Activated T-cell treated with anti-CD3 and anti-CD28 coated beads, Interleukin-2, amount 50 U/mL, for 24 hours (primary cell): ENCODE measurements at regions not wholly inside any gene's neighbourhood (a gene's known extent, or its start where the extent isn't known, plus 50 kb on each side); places are given as distances from the start of the nearest gene placed in this dataset.
A peak's percentile ranks its signal among the peaks of the same experiment; 100 is the strongest.

Experiments
- DNase-seq: peaks from one replicate; pipeline ENCODE4 v3.0.0-alpha.2; 2020
- H3K27ac Mint-ChIP-seq: 2 replicates; pipeline ENCODE4 v1.8.0; 2020; ENCODE audit warnings: mild to moderate bottlenecking, mixed read lengths
- H3K27me3 Mint-ChIP-seq: 2 replicates; pipeline ENCODE4 v1.8.0; 2020; ENCODE audit warnings: mixed read lengths
- H3K36me3 Mint-ChIP-seq: 2 replicates; pipeline ENCODE4 v1.8.0; 2020; ENCODE audit warnings: low read depth, mixed read lengths
- H3K4me1 Mint-ChIP-seq: 2 replicates; pipeline ENCODE4 v1.8.0; 2020; ENCODE audit warnings: low read depth, mixed read lengths
- H3K4me3 Mint-ChIP-seq: 2 replicates; pipeline ENCODE4 v1.8.0; 2020; ENCODE audit warnings: mild to moderate bottlenecking, moderate library complexity, mixed read lengths
- H3K9me3 Mint-ChIP-seq: 2 replicates; pipeline ENCODE4 v1.8.0; 2020; ENCODE audit warnings: mixed read lengths

GRCh38 chr13:73782450-73783449, 351.5 kb downstream of the KLF12 start:
- no peak overlapping the region for H3K4me3 Mint-ChIP-seq
- H3K4me1 Mint-ChIP-seq: peaks cover 34% of the 10 kb centered on the region
- H3K36me3 Mint-ChIP-seq: peaks cover 49% of the 10 kb centered on the region
- no peak for DNase-seq
- no peak overlapping the region for H3K27ac Mint-ChIP-seq
- no peaks in the 10 kb centered on the region for H3K27me3 Mint-ChIP-seq
- peaks cover 5% of the 10 kb centered on the region for H3K9me3 Mint-ChIP-seq

- no peaks in the 10 kb centered on the region for H3K27me3 Mint-ChIP-seq
- peaks cover 59% of the 10 kb centered on the region for H3K36me3 Mint-ChIP-seq
- no peak overlapping the region for H3K4me3 Mint-ChIP-seq
- H3K27ac Mint-ChIP-seq: no peak overlapping the region
- H3K4me1 Mint-ChIP-seq: peaks cover 40% of the 10 kb centered on the region
- no peak for DNase-seq
- peaks cover 10% of the 10 kb centered on the region for H3K9me3 Mint-ChIP-seq
Observed at GRCh38 chr13:73781384-73781783, 352.8 kb downstream of the KLF12 start.

GRCh38 chr13:73779881-73780280, 354.3 kb downstream of the KLF12 start:
- Mint-ChIP-seq H3K36me3 (peaks cover 58% of the 10 kb centered on the region), H3K9me3 (peaks cover 10% of the 10 kb centered on the region), H3K4me3 (no peak overlapping the region), H3K27me3 (no peaks in the 10 kb centered on the region), H3K27ac (no peak overlapping the region), H3K4me1 (peaks cover 31% of the 10 kb centered on the region)
- no peak for DNase-seq

- H3K27ac Mint-ChIP-seq: no peak overlapping the region
- H3K36me3 Mint-ChIP-seq: peaks cover 68% of the 10 kb centered on the region
- peaks cover 29% of the 10 kb centered on the region for H3K4me1 Mint-ChIP-seq
- H3K27me3 Mint-ChIP-seq: no peaks in the 10 kb centered on the region
- DNase-seq: no peak
- H3K9me3 Mint-ChIP-seq: peaks cover 10% of the 10 kb centered on the region
- no peak overlapping the region for H3K4me3 Mint-ChIP-seq
Observed at GRCh38 chr13:73778242-73778864, 355.9 kb downstream of the KLF12 start.

- Mint-ChIP-seq H3K27ac (no peak overlapping the region), H3K9me3 (peaks cover 10% of the 10 kb centered on the region), H3K36me3 (peaks cover 76% of the 10 kb centered on the region), H3K4me3 (no peak overlapping the region), H3K4me1 (peaks cover 32% of the 10 kb centered on the region), H3K27me3 (no peaks in the 10 kb centered on the region)
- DNase-seq: no peak
Observed at GRCh38 chr13:73777134-73777533, 357.1 kb downstream of the KLF12 start.

GRCh38 chr13:73776151-73776785, 357.9 kb downstream of the KLF12 start:
- peaks cover 27% of the 10 kb centered on the region for H3K4me1 Mint-ChIP-seq
- H3K27ac Mint-ChIP-seq: no peak overlapping the region

GRCh38 chr13:73773168-73773549, 361.0 kb downstream of the KLF12 start:
- Mint-ChIP-seq H3K27ac (no peak overlapping the region), H3K4me1 (peaks cover 38% of the 10 kb centered on the region), H3K36me3 (peaks cover 58% of the 10 kb centered on the region), H3K4me3 (no peak overlapping the region), H3K27me3 (no peaks in the 10 kb centered on the region), H3K9me3 (peaks cover 12% of the 10 kb centered on the region)
- DNase-seq: no peak

More at GRCh38 chr13:73776151-73776785, 357.9 kb downstream of the KLF12 start:
- DNase-seq: no peak
- Mint-ChIP-seq H3K27me3 (no peaks in the 10 kb centered on the region), H3K36me3 (peaks cover 79% of the 10 kb centered on the region), H3K4me3 (no peak overlapping the region), H3K9me3 (peaks cover 12% of the 10 kb centered on the region)

- Mint-ChIP-seq H3K4me3 (no peak overlapping the region), H3K27ac (peak overlapping the region; percentile 7), H3K9me3 (peaks cover 12% of the 10 kb centered on the region), H3K36me3 (peaks cover 56% of the 10 kb centered on the region), H3K4me1 (peaks cover 44% of the 10 kb centered on the region), H3K27me3 (no peaks in the 10 kb centered on the region)
- no peak for DNase-seq
Observed at GRCh38 chr13:73772449-73773167, 361.6 kb downstream of the KLF12 start.

- peak; percentile 38 for DNase-seq
- Mint-ChIP-seq H3K4me3 (no peak overlapping the region), H3K4me1 (peaks cover 70% of the 10 kb centered on the region), H3K27me3 (no peaks in the 10 kb centered on the region), H3K36me3 (peaks cover 47% of the 10 kb centered on the region), H3K9me3 (peaks cover 7% of the 10 kb centered on the region), H3K27ac (peak overlapping the region; percentile 94)
Observed at GRCh38 chr13:73767747-73768315, 366.4 kb downstream of the KLF12 start.

- Mint-ChIP-seq H3K4me1 (peaks cover 71% of the 10 kb centered on the region), H3K9me3 (peaks cover 7% of the 10 kb centered on the region), H3K4me3 (no peak overlapping the region), H3K36me3 (peaks cover 47% of the 10 kb centered on the region), H3K27ac (peak overlapping the region; percentile 94), H3K27me3 (no peaks in the 10 kb centered on the region)
- DNase-seq: no peak
Observed at GRCh38 chr13:73767191-73767741, 366.9 kb downstream of the KLF12 start.

- peaks cover 77% of the 10 kb centered on the region for H3K4me1 Mint-ChIP-seq
- DNase-seq: peak; percentile 63
- peak overlapping the region; percentile 72 for H3K4me3 Mint-ChIP-seq
- H3K36me3 Mint-ChIP-seq: peaks cover 47% of the 10 kb centered on the region
- no peaks in the 10 kb centered on the region for H3K27me3 Mint-ChIP-seq
- peaks cover 3% of the 10 kb centered on the region for H3K9me3 Mint-ChIP-seq
- peak overlapping the region; percentile 94 for H3K27ac Mint-ChIP-seq
Observed at GRCh38 chr13:73765651-73766384, 368.4 kb downstream of the KLF12 start.

GRCh38 chr13:73759434-73759833, 374.8 kb downstream of the KLF12 start:
- no peak overlapping the region for H3K4me3 Mint-ChIP-seq
- peaks cover 43% of the 10 kb centered on the region for H3K36me3 Mint-ChIP-seq
- DNase-seq: no peak
- peaks cover 71% of the 10 kb centered on the region for H3K4me1 Mint-ChIP-seq
- no peaks in the 10 kb centered on the region for H3K27me3 Mint-ChIP-seq
- no peaks in the 10 kb centered on the region for H3K9me3 Mint-ChIP-seq
- H3K27ac Mint-ChIP-seq: peak overlapping the region; percentile 27
